Stimulated activated CD8-positive, alpha-beta memory T cell treated with anti-CD3 and anti-CD28 coated beads, Interleukin-4, amount 100 ng/mL, for 24 hours (primary cell): ENCODE measurements at regions not wholly inside any gene's neighbourhood (a gene's known extent, or its start where the extent isn't known, plus 50 kb on each side); places are given as distances from the start of the nearest gene placed in this dataset.
"Not testable (repeated sequence)": the region's sequence is repeated elsewhere in the genome, so short reads cannot be mapped to it uniquely, and the experiment has no call there.

ENCODE experiments used
- DNase-seq: peaks from one replicate; pipeline ENCODE4 v3.0.0-alpha.2; 2020; ENCODE audit warnings: low read depth

DNA sequence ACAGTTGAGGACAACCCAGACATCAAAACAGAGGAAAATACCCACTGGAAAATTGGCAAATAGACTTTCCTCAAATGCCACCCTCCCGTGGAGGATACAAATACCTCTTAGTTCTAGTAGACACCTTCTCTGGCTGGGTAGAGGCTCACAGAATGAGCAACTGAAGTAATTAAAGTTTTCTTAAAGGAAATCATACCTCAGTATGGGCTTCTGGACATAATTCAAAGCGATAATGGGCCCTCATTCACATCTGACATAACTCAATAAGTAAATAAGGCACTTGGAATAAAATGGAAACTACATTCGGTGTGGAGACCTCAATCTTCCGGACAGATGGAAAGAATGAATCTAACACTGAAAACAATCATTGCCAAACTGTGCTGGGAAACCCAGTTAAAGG lies 115.2 kb upstream of the PLCL2 start:
- DNase-seq: no peak

DNA sequence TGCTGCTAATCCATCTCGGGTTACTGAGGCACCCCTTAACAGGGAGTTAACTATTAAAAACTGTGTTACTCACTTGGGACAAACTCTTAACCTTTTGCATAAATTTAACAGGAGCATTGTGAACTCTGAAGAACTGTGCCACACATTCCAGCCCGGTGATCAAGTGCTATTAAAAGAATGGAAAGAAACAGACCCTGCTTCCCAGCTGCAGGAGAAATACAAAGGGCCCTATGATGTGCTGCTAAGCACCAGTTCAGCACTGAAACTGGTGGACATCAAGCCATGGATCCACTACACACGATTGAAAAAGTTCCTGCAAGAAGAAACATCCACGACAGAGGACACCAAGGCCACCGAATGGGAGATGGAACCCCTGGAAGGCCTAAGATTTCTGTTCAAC lies 114.7 kb upstream of the PLCL2 start:
- DNase-seq: no peak

DNA sequence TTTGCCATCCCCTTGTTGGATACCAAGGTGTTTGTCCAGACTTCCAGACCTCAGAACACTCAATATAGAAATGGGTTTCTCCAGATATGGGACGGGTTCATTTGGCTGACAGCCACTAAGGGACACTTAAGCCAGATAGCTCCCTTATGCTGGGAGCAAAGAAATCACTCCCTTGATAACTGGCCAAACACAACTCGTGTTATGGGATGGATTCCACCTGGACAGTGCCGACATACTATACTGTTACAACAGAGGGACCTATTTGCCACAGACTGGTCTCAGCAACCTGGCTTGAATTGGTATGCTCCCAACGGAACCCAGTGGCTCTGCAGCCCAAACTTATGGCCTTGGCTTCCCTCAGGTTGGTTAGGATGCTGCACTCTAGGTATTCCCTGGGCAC lies 114.0 kb upstream of the PLCL2 start:
- DNase-seq: no peak

DNA sequence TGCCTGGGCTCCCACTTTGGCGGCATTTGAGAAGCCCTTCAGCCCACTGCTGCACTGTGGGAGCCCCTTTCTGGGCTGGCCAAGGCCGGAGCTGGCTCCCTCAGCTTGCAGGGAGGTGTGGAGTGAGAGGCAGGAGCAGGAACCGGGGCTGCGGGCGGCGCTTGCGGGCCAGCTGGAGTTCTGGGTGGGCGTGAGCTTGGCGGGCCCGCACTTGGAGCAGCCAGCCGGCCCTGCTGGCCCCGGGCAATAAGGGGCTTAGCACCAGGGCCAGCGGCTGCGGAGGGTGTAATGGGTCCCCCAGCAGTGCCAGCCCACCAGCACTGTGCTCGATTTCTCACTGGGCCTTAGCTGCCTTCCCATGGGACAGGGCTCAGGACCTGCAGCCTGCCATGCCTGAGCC lies 111.2 kb upstream of the PLCL2 start:
- DNase-seq: not testable (repeated sequence)

DNA sequence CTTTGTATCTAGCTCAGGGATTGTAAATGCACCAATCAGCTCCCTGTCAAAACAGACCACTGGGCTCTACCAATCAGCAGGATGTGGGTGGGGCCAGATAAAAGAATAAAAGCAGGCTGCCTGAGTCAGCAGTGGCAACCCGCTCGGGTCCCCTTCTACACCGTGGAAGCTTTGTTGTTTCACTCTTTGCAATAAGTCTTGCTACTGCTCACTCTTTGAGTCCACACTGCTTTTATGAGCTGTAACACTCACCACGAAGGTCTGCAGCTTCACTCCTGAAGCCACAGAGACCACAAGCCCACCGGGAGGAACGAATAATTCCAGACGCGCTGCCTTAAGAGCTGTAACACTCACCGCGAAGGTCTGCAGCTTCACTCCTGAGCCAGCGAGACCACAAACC lies 110.2 kb upstream of the PLCL2 start:
- peak; percentile 7 for DNase-seq

DNA sequence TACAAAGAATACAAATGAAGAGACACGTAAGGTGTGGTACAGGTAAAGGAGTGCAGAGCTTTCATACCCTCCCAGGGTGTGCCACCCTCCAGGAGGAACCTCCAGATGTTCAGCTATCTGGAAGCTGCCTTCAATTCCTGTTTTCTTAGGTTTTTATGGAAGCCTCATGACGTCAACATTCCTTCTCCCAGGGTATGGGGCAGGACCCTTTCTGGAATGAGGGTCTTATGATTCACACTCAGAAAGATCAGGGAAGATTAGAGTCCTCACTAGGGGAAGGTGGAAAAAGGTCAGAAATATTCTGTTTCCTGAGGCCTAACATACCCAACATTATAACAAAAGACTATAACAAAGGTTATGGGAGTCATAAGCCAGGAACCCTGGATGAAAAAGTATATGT lies 99.8 kb upstream of the PLCL2 start:
- DNase-seq: no peak

DNA sequence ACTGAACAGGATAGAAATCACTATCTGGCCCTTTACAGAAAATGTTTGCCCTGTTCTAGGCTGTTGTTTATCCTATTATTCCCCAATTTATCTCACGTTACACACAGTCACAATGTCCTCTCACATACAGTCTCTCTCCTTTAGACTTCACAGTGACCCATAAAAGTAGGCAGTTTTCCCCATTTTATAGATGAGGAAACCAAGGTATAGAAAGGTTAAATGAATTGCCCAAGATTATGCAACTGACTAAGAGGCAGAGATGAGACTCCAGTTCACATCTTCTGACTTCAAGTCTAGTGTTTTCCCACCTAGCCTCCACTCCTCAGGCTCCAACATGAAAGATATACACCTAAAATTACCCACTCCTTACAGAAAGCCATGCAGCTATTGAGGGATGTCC lies 99.3 kb upstream of the PLCL2 start:
- DNase-seq: no peak

DNA sequence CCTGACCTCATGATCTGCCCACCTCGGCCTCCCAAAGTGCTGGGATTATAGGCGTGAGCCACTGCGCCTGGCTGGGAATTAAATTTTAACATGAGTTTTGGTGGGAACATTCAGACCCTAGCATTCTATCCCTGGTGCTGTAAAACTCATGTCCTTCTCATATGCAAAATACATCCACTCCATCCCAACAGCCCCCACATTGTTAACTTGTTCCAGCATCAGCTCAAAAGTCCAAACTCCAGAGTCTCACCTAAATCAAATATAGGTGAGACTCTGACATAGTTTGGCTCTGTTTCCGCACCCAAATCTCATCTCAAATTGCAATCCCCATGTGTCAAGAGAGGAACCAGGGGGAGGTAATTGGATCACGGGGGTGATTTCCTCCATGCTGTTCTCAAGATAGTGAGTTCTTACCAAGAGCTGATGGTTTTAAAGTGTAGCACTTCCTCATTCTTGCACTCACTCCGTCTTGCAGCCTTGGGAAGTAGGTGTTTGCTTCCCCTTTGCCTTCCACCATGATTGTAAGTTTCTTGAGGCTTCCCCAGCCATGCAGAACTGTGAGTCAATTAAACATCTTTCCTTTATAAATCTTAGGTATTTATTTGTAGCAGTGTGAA lies 96.2 kb upstream of the PLCL2 start:
- DNase-seq: no peak

DNA sequence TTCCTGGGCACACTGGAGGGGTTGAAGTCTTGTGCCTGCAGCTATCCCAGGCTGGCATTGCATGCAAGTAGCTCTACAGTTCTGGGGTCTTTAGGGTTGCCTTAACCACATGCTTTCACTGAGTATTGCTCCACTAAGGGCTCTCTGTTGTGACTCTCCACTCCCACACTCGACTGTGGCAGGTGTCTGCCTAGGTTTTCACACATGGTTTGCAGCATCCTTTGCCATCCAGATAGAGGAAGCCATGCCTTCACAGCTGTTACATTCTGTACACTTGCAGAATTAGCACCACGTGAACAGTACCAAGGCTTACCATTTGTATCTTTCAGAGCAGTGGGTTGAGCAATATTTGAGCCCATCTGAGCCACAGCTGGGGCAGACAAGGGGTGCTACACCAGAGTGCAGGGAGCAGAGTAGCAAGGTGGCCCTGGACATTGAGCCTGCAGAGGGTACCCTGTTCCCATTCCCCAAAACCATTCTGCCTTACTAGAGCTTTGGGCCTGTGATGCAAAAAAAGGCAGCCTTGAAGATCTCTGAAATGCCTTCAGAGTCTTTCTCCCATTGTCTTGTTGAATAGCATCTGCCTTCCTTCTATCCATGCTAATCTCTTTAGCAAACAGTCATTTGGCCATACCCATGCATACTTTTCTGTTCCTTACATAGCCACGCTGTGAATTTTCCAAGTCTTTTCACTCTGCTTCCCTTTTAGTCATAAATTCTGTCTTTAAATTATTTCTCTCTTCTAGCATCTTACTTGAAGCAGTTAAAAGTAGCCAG lies 95.2 kb upstream of the PLCL2 start:
- no peak for DNase-seq

DNA sequence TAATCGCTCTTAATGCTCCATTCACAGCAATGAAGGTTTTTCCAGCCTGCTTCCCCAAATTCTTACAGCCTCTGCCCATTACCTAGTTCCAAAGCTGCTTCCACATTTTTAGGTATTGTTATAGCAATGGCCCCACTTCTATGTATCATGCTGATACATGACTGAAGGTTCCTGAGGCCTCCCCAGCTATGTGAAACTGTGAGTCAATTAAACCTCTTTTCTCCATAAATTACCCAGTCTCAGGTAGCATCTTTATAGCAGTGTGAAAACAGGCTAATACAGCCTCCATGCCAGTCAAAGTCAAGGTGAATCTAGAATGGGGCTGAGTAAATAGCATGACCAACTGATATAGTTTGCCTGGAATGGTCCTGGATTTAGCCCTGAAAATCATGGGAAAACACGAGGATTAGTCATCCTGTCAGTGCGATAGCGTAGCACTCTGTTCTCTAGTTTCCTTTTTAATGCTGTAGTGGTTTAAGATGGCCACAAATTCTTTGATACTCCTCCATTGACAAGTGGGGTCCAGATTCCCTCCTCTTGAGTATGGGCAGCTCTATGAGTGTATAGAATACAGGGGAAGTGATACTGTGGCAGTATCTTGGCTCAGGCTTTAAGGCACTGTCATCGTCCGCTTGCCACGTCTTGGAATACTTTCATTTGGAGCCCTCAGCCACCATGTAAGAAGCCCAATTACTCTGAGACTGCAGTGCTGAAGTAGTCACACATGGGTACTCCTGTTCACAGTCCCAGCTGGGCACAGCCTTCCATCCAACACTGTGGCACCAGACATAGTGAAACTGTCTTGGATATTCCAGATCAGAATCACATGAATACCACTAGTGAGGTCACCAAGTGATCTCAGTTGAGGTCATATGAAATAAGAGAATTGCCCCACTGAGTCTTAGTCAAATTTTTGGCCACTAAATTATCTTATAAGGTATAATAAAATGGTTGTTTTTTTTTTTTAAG lies 94.0 kb upstream of the PLCL2 start:
- DNase-seq: no peak

DNA sequence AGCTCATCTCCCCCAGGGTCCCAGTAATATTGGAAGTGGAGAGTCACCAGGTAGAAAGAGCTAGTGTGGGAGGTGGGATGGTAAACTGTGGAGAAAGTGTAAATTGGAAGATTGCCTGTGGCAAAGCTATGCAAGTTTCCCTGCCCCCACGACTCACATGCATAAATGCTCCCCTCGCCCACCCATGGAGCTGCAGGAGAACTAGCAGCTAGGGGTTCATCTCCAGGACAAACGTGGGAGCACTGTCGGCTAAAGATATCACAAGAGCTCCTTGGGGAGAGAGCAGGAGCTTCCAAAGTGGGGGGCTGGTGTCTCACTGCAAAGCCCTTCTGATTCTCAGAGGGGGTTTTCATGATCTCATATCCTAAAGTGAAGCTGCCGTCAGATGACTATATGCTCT lies 91.4 kb upstream of the PLCL2 start:
- DNase-seq: no peak

DNA sequence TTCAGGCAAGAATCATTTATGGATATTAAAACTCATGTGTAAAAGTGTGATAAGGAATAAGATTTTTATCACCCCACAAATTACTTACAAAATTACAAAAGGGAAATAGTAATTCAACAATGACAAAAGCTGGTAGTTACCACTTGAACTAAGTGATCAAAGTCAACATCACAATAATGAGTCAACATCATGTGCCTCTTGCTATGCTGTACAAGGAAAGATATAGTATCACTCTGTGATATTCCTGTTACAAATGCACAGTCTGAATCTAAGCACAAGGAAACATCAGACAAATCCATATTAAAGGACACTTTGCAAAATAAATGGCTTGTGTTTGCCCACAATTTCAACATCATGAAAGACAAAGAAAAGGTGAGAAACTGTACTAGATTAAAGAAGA lies 90.5 kb upstream of the PLCL2 start:
- DNase-seq: no peak

DNA sequence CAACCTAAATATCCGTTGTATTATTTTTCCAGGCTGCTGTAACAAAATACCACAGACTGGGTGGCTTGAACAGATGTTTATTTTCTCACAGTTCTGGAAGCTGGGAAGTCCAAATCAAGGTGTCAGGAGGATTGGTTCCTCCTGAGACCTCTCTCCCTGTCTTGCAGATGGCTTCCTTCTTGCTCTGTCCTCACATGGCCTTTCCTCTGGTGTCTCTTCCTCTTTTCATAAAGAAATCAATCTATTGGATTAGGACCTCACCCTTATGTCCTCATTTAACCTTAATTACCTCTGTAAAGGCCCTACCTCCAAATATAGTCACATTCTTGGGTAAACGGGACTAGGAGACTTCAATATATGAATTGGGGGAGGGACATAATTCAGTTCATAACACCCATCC lies 89.2 kb upstream of the PLCL2 start:
- no peak for DNase-seq

DNA sequence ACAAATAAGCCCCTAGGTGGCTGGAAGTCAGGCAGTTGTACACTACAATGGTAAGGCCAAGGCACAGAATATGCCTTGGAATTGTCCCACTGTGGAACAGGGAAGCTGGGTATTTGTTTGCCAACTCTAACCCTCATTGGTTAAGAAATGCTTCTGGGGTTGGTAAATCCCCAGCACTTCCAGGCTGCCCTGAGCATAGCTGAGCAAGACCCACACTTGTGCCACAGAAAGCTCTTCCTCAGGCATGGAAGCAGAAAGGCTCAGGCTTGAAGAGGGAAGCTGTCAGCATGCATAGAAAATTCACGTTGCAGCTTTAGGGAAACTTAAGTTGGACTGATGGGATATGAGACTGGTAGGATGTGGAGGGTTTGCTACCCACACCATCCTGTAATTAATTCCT lies 86.9 kb upstream of the PLCL2 start:
- DNase-seq: no peak

DNA sequence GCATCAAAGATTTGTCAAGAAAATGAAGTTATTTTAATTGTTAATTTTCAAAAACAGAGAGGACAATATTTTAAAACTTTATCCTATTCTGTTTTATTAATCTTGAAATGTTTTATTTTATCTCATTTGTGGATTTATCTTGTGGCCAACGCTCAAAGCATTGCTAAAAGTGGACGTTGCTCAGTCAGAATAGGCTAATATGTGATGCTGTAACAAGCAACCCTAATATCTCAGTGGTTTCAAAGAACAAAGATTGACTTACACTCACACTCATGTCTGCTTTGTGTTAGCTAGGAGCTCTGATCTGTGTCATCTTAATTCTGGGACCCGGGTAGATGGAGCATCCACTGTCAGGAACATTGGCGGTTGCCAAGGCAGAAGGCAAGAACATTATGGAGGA lies 86.0 kb upstream of the PLCL2 start:
- DNase-seq: no peak

DNA sequence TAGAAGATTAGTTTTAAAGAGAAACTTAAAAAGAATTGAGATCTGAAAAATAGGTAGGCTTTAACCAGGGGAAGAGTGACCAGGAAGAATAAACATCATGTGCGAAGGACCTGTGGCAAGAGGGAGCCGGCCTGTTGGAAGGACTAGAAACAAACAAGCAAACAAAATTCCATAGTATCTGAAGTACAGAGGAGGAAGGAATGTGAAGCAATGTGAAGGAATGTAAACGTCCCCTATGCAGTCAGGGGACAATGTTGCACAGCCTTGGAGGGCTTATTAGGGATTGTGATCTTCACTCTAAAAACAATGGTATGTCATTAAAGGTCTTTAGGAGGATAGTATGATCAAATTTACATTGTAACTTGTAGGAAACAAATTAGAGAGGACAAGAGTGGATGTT lies 84.4 kb upstream of the PLCL2 start:
- no peak for DNase-seq

DNA sequence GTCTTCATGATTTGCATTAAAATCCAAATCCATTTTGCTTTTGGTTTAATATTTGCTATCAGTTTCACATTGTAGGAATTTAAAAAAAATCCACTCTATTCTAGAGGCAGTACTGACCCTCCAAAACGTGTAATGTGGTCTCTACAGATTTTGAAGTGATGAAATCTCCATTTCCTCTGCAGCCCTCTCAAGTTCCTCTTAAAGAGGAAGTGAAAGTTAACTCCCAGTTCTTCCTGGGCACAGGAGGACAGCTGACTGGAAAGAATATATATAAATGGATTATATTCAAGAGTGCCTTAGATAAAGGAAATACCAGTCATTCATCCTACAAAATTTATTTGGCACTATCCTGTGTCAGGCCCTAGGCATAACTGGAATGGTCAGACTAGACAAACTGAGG lies 83.5 kb upstream of the PLCL2 start:
- no peak for DNase-seq

DNA sequence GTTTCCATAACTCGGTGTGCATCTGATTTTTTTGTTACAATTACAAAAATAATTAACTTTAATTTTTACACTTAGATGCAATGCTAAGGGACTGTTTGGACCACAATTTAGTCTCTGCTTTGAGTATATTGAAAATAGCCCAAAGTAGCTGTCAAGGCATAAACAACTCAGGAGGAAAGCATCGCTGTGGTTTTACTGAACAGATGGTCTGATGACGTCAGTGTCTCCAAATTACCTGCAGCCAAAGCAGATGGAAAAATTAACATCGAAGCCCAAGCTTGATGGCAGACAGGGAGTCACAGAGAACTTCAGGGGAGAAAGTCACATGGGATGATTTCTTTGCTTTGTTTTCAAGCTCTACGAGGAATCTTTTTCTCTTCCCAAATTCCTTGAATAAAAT lies 83.1 kb upstream of the PLCL2 start:
- no peak for DNase-seq

DNA sequence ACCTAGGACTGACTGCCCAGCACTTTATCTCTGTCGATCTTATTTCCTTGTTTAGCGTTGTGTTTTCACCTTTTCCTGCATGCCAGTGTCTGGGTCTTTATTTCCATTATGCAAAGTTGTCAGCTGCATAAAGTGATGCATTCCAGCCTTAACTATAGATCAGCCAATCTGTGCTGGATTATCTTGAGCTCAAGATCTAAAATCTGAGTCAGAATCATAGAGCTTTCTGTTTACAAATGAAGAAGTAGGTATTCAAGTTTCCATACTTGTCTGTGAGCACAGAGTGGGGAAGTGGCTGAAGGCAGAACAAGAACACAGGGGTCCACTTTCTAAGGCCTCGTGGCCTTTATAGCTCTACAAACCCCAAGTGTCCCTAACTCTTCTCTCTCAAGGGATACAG lies 82.4 kb upstream of the PLCL2 start:
- DNase-seq: no peak

DNA sequence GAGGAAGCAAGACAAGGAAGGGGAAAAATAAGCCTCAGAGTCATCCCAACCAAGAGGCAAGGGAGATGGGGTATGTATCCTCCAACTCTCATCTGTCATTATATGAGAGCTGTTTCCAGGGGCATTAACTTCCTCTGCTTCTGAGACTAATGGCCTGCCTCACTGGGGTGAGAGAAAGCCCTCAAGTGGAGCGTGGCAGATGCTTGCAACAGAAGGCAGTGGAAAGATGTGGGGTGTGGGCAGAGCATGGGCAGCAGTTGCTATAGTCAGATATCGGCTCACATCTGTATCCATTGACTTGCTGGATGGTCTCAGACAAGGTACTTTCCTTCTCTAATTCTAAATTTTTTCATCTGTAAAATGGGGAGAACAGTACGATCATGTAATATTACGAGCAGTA lies 81.7 kb upstream of the PLCL2 start:
- DNase-seq: no peak

DNA sequence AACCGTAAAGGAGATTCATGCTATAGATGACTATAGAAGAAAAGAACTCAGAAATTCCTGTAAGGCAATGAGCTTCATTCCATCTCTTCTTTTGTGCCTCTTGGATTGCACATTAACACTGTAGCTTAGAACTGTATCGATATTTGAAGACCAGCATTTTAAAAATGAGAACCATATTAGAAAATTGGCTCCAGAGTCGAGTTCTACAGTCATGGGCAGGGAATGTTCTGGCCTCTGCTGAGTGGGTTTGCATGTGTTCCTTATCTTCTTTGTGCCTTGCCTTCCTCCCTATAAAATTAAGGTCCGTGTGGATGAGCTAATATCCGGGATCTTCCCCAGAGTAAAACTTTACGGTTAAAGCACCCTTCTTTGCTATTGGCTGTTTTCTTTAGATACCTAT lies 77.4 kb upstream of the PLCL2 start:
- no peak for DNase-seq

DNA sequence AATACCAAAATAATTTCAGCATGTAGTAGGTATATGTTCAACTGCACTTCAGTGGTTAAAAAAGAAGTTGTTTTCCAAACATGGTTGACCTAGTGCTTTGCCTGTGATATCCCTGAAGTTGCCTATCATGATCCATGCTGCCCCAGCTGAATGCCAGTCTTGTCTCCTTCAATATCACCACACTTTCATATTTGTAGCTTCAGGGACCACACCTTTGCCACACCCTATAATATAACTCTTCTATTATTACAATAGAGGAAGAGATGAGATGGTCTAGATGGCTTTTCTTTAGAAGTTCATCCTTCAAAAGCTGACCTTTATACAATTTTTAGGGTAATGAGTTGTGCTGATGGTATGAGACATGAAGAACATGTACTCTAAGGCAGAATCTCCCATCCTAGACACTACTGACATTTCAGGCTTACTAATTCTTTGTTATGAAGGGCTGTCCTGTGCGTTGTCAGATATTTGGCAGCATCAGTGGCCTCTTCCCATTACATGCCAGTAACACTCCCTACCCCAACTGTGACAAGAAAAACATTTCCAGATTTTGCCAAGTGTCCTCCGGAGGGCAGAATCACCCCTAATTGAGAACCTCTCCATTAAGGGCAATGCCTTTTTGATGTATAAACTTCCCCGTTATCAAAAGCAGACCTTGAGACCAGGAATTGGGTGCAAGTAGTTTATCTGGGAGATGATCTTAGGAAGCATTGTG lies 76.2 kb upstream of the PLCL2 start:
- DNase-seq: no peak
